Astrocyte (in vitro differentiated cells and primary cell): ENCODE measurements at regions not wholly inside any gene's neighbourhood (a gene's known extent, or its start where the extent isn't known, plus 50 kb on each side); places are given as distances from the start of the nearest gene placed in this dataset.

Experiments used
- DNase-seq: peaks from one replicate; pipeline ENCODE4 v3.0.0-alpha.2; 2010; ENCODE audit warnings: low read depth
- FAIRE-seq: peaks from 2 replicates; lab custom pipeline; 2011; peaks lifted over from hg19 to GRCh38; lab: Jason Lieb, UNC
- H2AFZ ChIP-seq: 2 replicates; pipeline ENCODE4 v1.6.0; 2012; ENCODE audit warnings: low read depth, low read length, inconsistent platforms
- H3K27ac ChIP-seq: 2 replicates; pipeline ENCODE4 v1.5.1; 2011; ENCODE audit warnings: low read depth, low read length, inconsistent platforms
- H3K27me3 ChIP-seq: 2 replicates; pipeline ENCODE4 v1.6.0; 2011; ENCODE audit warnings: low read length, inconsistent platforms; ENCODE audit not compliant: insufficient read depth
- H3K36me3 ChIP-seq: 2 replicates; pipeline ENCODE4 v1.5.1; 2011; ENCODE audit warnings: low read length, inconsistent platforms; ENCODE audit not compliant: insufficient read depth
- H3K4me1 ChIP-seq: 2 replicates; pipeline ENCODE4 v1.5.1; 2011; ENCODE audit warnings: low read length, inconsistent platforms; ENCODE audit not compliant: insufficient read depth
- H3K4me2 ChIP-seq: 2 replicates; pipeline ENCODE4 v1.6.0; 2012; ENCODE audit warnings: low read length, inconsistent platforms
- H3K4me3 ChIP-seq: 2 replicates; pipeline ENCODE4 v1.5.1; 2011; ENCODE audit warnings: low read depth, mild to moderate bottlenecking, low read length, inconsistent platforms; ENCODE audit not compliant: insufficient read depth
- H3K79me2 ChIP-seq: 2 replicates; pipeline ENCODE4 v1.6.0; 2012; ENCODE audit warnings: mild to moderate bottlenecking, low read length, inconsistent platforms; ENCODE audit not compliant: insufficient read depth
- H3K9ac ChIP-seq: 2 replicates; pipeline ENCODE4 v1.6.0; 2012; ENCODE audit warnings: mild to moderate bottlenecking, low read length, inconsistent platforms
- H3K9me3 ChIP-seq: 2 replicates; pipeline ENCODE4 v1.5.1; 2012; ENCODE audit warnings: low read depth, mild to moderate bottlenecking, low read length, inconsistent platforms; ENCODE audit not compliant: insufficient read depth
- H4K20me1 ChIP-seq: 2 replicates; pipeline ENCODE4 v1.6.0; 2012; ENCODE audit warnings: low read length, inconsistent platforms; ENCODE audit not compliant: insufficient read depth
- H3K27ac Mint-ChIP-seq: one replicate; pipeline ENCODE4 v1.8.0; 2021; ENCODE audit warnings: mild to moderate bottlenecking, mixed read lengths; ENCODE audit not compliant: unreplicated experiment
- H3K27me3 Mint-ChIP-seq: one replicate; pipeline ENCODE4 v1.8.0; 2021; ENCODE audit warnings: low read depth, mixed read lengths; ENCODE audit not compliant: unreplicated experiment
- H3K36me3 Mint-ChIP-seq: one replicate; pipeline ENCODE4 v1.8.0; 2021; ENCODE audit warnings: low read depth, mixed read lengths; ENCODE audit not compliant: unreplicated experiment
- H3K4me1 Mint-ChIP-seq: one replicate; pipeline ENCODE4 v1.8.0; 2021; ENCODE audit warnings: low read depth, mixed read lengths; ENCODE audit not compliant: unreplicated experiment
- H3K4me3 Mint-ChIP-seq: one replicate; pipeline ENCODE4 v1.8.0; 2021; ENCODE audit warnings: mild to moderate bottlenecking, moderate library complexity, mixed read lengths; ENCODE audit not compliant: unreplicated experiment
- H3K9me3 Mint-ChIP-seq: one replicate; pipeline ENCODE4 v1.8.0; 2021; ENCODE audit warnings: mild to moderate bottlenecking, mixed read lengths; ENCODE audit not compliant: unreplicated experiment
- CTCF ChIP-seq: IDR thresholded peaks from 2 replicates; pipeline ENCODE4 v1.5.1; 2011; ENCODE audit warnings: low read depth, mild to moderate bottlenecking, inconsistent platforms, low read length, moderate library complexity; ENCODE audit not compliant: insufficient read depth
- EZH2 ChIP-seq: IDR thresholded peaks from 2 replicates; pipeline ENCODE4 v1.6.1; 2012; ENCODE audit warnings: mild to moderate bottlenecking, low read length, inconsistent platforms; ENCODE audit not compliant: insufficient read depth

DNA sequence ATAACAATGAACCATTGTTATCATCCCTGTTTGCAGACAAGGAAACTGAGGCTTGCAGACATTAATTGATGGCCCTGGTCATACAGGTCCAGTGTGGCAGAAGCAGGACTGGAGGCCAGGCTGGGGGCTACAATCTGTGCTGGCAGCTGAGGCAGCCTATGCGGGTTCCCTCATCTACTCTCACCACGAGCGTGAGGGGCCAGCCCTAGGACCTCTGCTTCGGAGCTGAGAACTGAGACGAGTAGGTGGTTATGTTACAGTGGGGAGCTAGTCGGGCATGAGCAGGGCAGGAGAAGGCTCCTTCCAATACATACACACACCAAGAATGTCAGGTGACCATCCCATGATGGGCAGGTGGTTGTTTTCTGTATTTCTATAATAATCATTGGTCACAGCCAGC lies 82.2 kb upstream of the ASB18 start:
- TF ChIP-seq CTCF (no peak), EZH2 (no peak)

DNA sequence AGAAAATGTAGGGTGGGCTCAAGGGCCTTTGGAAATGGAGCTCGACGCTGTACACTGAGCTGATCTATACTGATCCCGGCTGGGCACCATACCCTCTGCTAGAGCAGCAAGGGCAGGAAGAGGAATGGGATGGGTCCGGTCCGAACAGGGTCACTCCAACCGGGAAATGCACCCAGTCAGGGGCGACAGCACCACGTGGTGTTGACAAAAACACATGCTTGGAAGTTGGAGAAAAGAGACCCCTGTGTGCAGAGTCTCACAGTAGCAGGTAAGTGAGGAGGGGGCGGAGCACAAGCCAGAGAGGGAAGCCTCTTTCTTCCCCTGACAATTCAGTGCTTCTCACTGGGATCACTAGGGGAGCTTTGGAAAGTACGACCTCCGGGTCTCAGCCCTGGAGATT lies 84.1 kb upstream of the ASB18 start:
- Histone ChIP-seq H2AFZ (no peak overlapping the region), H3K4me1 (no peaks in the 10 kb centered on the region), H3K4me3 (no peak overlapping the region), H3K4me2 (no peak overlapping the region), H3K27me3 (peaks cover 18% of the 10 kb centered on the region), H3K36me3 (no peaks in the 10 kb centered on the region), H3K9me3 (no peaks in the 10 kb centered on the region), H3K27ac (no peak overlapping the region), H3K9ac (no peak overlapping the region), H3K79me2 (no peaks in the 10 kb centered on the region), H4K20me1 (no peaks in the 10 kb centered on the region)
- Mint-ChIP-seq H3K27ac (no peak overlapping the region), H3K4me1 (peaks cover 2% of the 10 kb centered on the region), H3K4me3 (no peak overlapping the region), H3K9me3 (no peaks in the 10 kb centered on the region), H3K36me3 (peaks cover 2% of the 10 kb centered on the region), H3K27me3 (peaks cover 53% of the 10 kb centered on the region)
- DNase-seq (no peak), FAIRE-seq (no peak)
- no peak for TF ChIP-seq EZH2
- TF ChIP-seq CTCF: no peak

More for the DNA sequence above, 82.2 kb upstream of the ASB18 start:
- FAIRE-seq: no peak
- H3K4me1 Mint-ChIP-seq: no peaks in the 10 kb centered on the region
- no peaks in the 10 kb centered on the region for H3K9me3 Mint-ChIP-seq
- H4K20me1 ChIP-seq: no peaks in the 10 kb centered on the region
- H3K79me2 ChIP-seq: no peaks in the 10 kb centered on the region
- H3K9ac ChIP-seq: no peak overlapping the region
- H3K27ac ChIP-seq: no peak overlapping the region
- no peaks in the 10 kb centered on the region for H3K9me3 ChIP-seq
- no peak overlapping the region for H3K4me3 Mint-ChIP-seq
- peaks cover 2% of the 10 kb centered on the region for H3K36me3 Mint-ChIP-seq
- no peak overlapping the region for H3K4me2 ChIP-seq
- H3K4me1 ChIP-seq: no peaks in the 10 kb centered on the region
- H3K27ac Mint-ChIP-seq: no peak overlapping the region
- no peak overlapping the region for H3K4me3 ChIP-seq
- H3K27me3 ChIP-seq: peaks cover 15% of the 10 kb centered on the region
- H3K27me3 Mint-ChIP-seq: peaks cover 41% of the 10 kb centered on the region
- no peak for DNase-seq
- H3K36me3 ChIP-seq: no peaks in the 10 kb centered on the region
- no peak overlapping the region for H2AFZ ChIP-seq

DNA sequence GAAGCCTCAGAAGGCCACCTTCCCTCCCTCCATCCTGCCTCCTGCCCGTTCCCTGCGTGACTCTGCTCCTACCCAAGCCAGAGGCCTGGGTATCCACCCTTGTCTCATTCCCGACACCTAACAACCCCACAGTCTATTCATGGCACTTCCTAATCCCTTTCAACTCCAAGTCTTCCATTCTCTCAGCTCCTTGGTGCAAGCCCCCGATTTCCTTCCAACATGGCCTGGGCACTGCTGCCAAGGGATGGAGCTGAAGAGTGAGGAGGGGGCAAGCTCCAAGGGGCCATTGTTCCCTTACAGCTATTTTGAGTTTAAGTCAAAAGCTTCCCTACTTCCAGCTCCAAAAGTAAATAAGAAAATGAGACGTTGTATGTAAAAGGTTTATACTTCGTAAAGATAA lies 84.8 kb upstream of the ASB18 start:
- DNase-seq (no peak), FAIRE-seq (no peak)
- H3K4me3 Mint-ChIP-seq: no peak overlapping the region
- peaks cover 18% of the 10 kb centered on the region for H3K27me3 ChIP-seq
- H3K27ac Mint-ChIP-seq: no peak overlapping the region
- H3K36me3 Mint-ChIP-seq: peaks cover 2% of the 10 kb centered on the region
- TF ChIP-seq EZH2 (no peak), CTCF (no peak)
- H3K9me3 Mint-ChIP-seq: no peaks in the 10 kb centered on the region
- H3K4me1 Mint-ChIP-seq: peaks cover 2% of the 10 kb centered on the region
- no peak overlapping the region for H3K4me2 ChIP-seq
- H3K36me3 ChIP-seq: no peaks in the 10 kb centered on the region
- H3K9me3 ChIP-seq: no peaks in the 10 kb centered on the region
- no peaks in the 10 kb centered on the region for H3K4me1 ChIP-seq
- H3K79me2 ChIP-seq: no peaks in the 10 kb centered on the region
- H3K27me3 Mint-ChIP-seq: peaks cover 50% of the 10 kb centered on the region
- H2AFZ ChIP-seq: no peak overlapping the region
- no peak overlapping the region for H3K27ac ChIP-seq
- H4K20me1 ChIP-seq: no peaks in the 10 kb centered on the region
- H3K9ac ChIP-seq: no peak overlapping the region
- no peak overlapping the region for H3K4me3 ChIP-seq
